NB4 (cell line): ENCODE measurements at regions not wholly inside any gene's neighbourhood (a gene's known extent, or its start where the extent isn't known, plus 50 kb on each side); places are given as distances from the start of the nearest gene placed in this dataset.

Experiments used
- DNase-seq: peaks from one replicate; pipeline ENCODE4 v3.0.0; 2010; ENCODE audit warnings: low read depth
- H3K4me3 ChIP-seq: one replicate; pipeline ENCODE4 v1.5.1; 2011; ENCODE audit warnings: mild to moderate bottlenecking, low read depth, low read length, moderate library complexity
- CTCF ChIP-seq: IDR thresholded peaks from one replicate; pipeline ENCODE4 v1.5.1; 2012; ENCODE audit warnings: low read depth, low read length
- MAX ChIP-seq: IDR thresholded peaks from 2 replicates; pipeline ENCODE4 v1.6.1; 2011; ENCODE audit warnings: low read depth, low read length
- MYC ChIP-seq: IDR thresholded peaks from 2 replicates; pipeline ENCODE4 v1.6.1; 2011; ENCODE audit warnings: low read depth, low read length
- POLR2A ChIP-seq: IDR thresholded peaks from 2 replicates; pipeline ENCODE4 v1.6.1; 2011; ENCODE audit warnings: mild to moderate bottlenecking; ENCODE audit not compliant: insufficient read length; ENCODE audit errors: extremely low read depth

GRCh38 chrX:40360557-40360956 lies 220.2 kb upstream of the ATP6AP2 start:
- no peak overlapping the region for H3K4me3 ChIP-seq
- DNase-seq: no peak
- TF ChIP-seq CTCF: no peak
- TF ChIP-seq MAX: no peak
- no peak for TF ChIP-seq MYC
- no peak for TF ChIP-seq POLR2A

GRCh38 chrX:40359593-40359992 lies 221.2 kb upstream of the ATP6AP2 start:
- TF ChIP-seq MAX: no peak
- no peak for TF ChIP-seq MYC
- DNase-seq: no peak

GRCh38 chrX:40358994-40359393 lies 221.8 kb upstream of the ATP6AP2 start:
- TF ChIP-seq CTCF (no peak), MAX (no peak), POLR2A (no peak), MYC (no peak)
- no peak for DNase-seq
- H3K4me3 ChIP-seq: no peak overlapping the region

More at GRCh38 chrX:40359593-40359992, 221.2 kb upstream of the ATP6AP2 start:
- H3K4me3 ChIP-seq: no peak overlapping the region

GRCh38 chrX:40349251-40349650 lies 231.5 kb upstream of the ATP6AP2 start:
- TF ChIP-seq POLR2A (no peak), CTCF (no peak), MYC (no peak), MAX (no peak)
- no peak overlapping the region for H3K4me3 ChIP-seq
- DNase-seq: no peak

- TF ChIP-seq POLR2A (no peak), MAX (no peak), MYC (no peak), CTCF (no peak)
- H3K4me3 ChIP-seq: no peak overlapping the region
- no peak for DNase-seq
These were observed 234.4 kb upstream of the ATP6AP2 start for GRCh38 chrX:40346379-40346778.

- H3K4me3 ChIP-seq: no peak overlapping the region
- no peak for TF ChIP-seq CTCF
- no peak for DNase-seq
These were observed 237.5 kb upstream of the ATP6AP2 start for GRCh38 chrX:40343319-40343718.
